Endothelial cell of umbilical vein (primary cell): ENCODE measurements at regions not wholly inside any gene's neighbourhood (a gene's known extent, or its start where the extent isn't known, plus 50 kb on each side); places are given as distances from the start of the nearest gene placed in this dataset.

Experiments
- BruUV-seq: library from RNA; stranded (reverse); fragments of 400-500 nt; replicated peaks from 2 replicates; lab custom pipeline; 2021; lab: Mats Ljungman, UMichigan
- CTCF ChIA-PET: fragments of 300-600, 350-600 bp; sonication (Branson Sonifier 250); formaldehyde crosslinking; loops from one replicate; lab custom pipeline; 2021; ENCODE audit warnings: antibody characterized with exemption, inconsistent platforms; lab: Charles Lee
- POLR2A ChIA-PET: fragments of 300-600, 350-600 bp; sonication (Branson Sonifier 250); formaldehyde crosslinking; loops from one replicate; lab custom pipeline; 2021; ENCODE audit warnings: antibody characterized with exemption, inconsistent platforms; lab: Charles Lee
- DNase-seq: peaks from one replicate; pipeline ENCODE4 v3.0.0-alpha.2; 2011; ENCODE audit warnings: low read depth, low spot score
- FAIRE-seq: peaks from 2 replicates; lab custom pipeline; 2011; peaks lifted over from hg19 to GRCh38; lab: Jason Lieb, UNC
- H2AFZ ChIP-seq: 2 replicates; pipeline ENCODE4 v1.6.0; 2012; ENCODE audit warnings: low read depth, low read length, control low read depth, inconsistent platforms
- H3K27ac ChIP-seq: 2 replicates; pipeline ENCODE4 v1.5.1; 2011; ENCODE audit warnings: low read depth, mild to moderate bottlenecking, control low read depth, low read length, moderate library complexity; ENCODE audit not compliant: insufficient read depth
- H3K27me3 ChIP-seq, 2 experiments: 2 replicates each; pipeline versions ENCODE4 v1.6.0 to v1.6.1; 2011; ENCODE audit warnings: low read length in 2 of 2, mixed read lengths in 1 of 2; ENCODE audit not compliant: control insufficient read depth in 2 of 2, insufficient read depth in 2 of 2
- H3K36me3 ChIP-seq, 2 experiments: 2 replicates in 1 of 2; 3 replicates in 1 of 2; pipeline ENCODE4 v1.5.1; 2011; ENCODE audit warnings: low read length in 2 of 2, mild to moderate bottlenecking in 1 of 2, moderate library complexity in 1 of 2; ENCODE audit not compliant: control insufficient read depth in 2 of 2, insufficient read depth in 2 of 2; ENCODE audit errors: extremely low read depth in 1 of 2
- H3K4me1 ChIP-seq: 3 replicates; pipeline ENCODE4 v1.5.1; 2011; ENCODE audit warnings: mild to moderate bottlenecking, low read length; ENCODE audit not compliant: control insufficient read depth, insufficient read depth; ENCODE audit errors: extremely low read depth
- H3K4me2 ChIP-seq: 2 replicates; pipeline ENCODE4 v1.6.1; 2011; ENCODE audit warnings: low read length, control low read depth, mixed read lengths; ENCODE audit not compliant: insufficient read depth
- H3K4me3 ChIP-seq, 3 experiments: fragments of 200-600 bp in 1 of 3; sonication (generic), shearing (Covaris generic) in 1 of 3; replicated peaks in 1 of 3; 2 replicates each; pipeline ENCODE4 v1.5.1; 2011 to 2016; ENCODE audit warnings: control low read depth in 3 of 3, low read length in 3 of 3, mild to moderate bottlenecking in 2 of 3, inconsistent platforms in 1 of 3, low read depth in 1 of 3, moderate library complexity in 1 of 3; ENCODE audit not compliant: insufficient read depth in 1 of 3
- H3K79me2 ChIP-seq: 2 replicates; pipeline ENCODE4 v1.6.0; 2012; ENCODE audit warnings: low read length, inconsistent platforms; ENCODE audit not compliant: control insufficient read depth, insufficient read depth
- H3K9ac ChIP-seq: replicated peaks from 2 replicates; pipeline ENCODE3; 2011; ENCODE audit warnings: low read length, control low read depth; ENCODE audit not compliant: insufficient read depth; ENCODE audit errors: extremely low read depth
- H3K9me1 ChIP-seq: replicated peaks from 3 replicates; pipeline ENCODE4 v1.6.0; 2011; ENCODE audit warnings: mild to moderate bottlenecking, low read length; ENCODE audit not compliant: control insufficient read depth, insufficient read depth; ENCODE audit errors: extremely low read depth
- H3K9me3 ChIP-seq: replicated peaks from 2 replicates; pipeline ENCODE4 v1.5.1; 2012; ENCODE audit warnings: low read length, inconsistent platforms; ENCODE audit not compliant: control insufficient read depth, insufficient read depth
- H4K20me1 ChIP-seq: replicated peaks from 2 replicates; pipeline ENCODE3; 2011; ENCODE audit warnings: mild to moderate bottlenecking, low read length; ENCODE audit not compliant: control insufficient read depth, insufficient read depth; ENCODE audit errors: extremely low read depth
- FOS ChIP-seq: IDR thresholded peaks from 2 replicates; pipeline ENCODE4 v1.6.1; 2011; ENCODE audit warnings: mild to moderate bottlenecking, low read length, moderate library complexity, borderline replicate concordance; ENCODE audit not compliant: insufficient read depth
- GATA2 ChIP-seq: IDR thresholded peaks from 2 replicates; pipeline ENCODE4 v1.7.0; 2011; ENCODE audit warnings: low read depth, mild to moderate bottlenecking, moderate library complexity, mixed read lengths, low read length; ENCODE audit not compliant: insufficient read length, insufficient read depth
- JUN ChIP-seq: IDR thresholded peaks from 2 replicates; pipeline ENCODE4 v1.6.1; 2011; ENCODE audit warnings: borderline replicate concordance, low read depth; ENCODE audit not compliant: insufficient read length, insufficient read depth
- MAX ChIP-seq: IDR thresholded peaks from 2 replicates; pipeline ENCODE4 v1.6.1; 2011; ENCODE audit not compliant: insufficient read depth, insufficient read length
- POLR2A ChIP-seq: IDR thresholded peaks from 2 replicates; pipeline ENCODE4 v1.6.1; 2012; ENCODE audit warnings: low read depth, mild to moderate bottlenecking, control low read depth, low read length
- POLR2AphosphoS5 ChIP-seq: IDR thresholded peaks from 2 replicates; pipeline ENCODE4 v1.6.1; 2012; ENCODE audit warnings: low read depth, mild to moderate bottlenecking, control low read depth, low read length, moderate library complexity; ENCODE audit not compliant: insufficient read depth
- dilution Hi-C: fragments of 300-500 bp; cut with MboI; formaldehyde crosslinking; loops from one replicate; pipeline ENCODE4 v1.15.0; 2019; ENCODE audit warnings: low sequenced_read_pairs; ENCODE audit not compliant: extremely low pct_ligation_motif_present
- intact Hi-C: fragments of 100-400 bp; cut with micrococcal nuclease; formaldehyde crosslinking; loops from one replicate; pipeline ENCODE4 v1.10.0; 2022
- TF ChIP-seq, protein P1 (sequence below), 2 donors: IDR thresholded peaks; 1 replicate in 1 of 2; 2 replicates in 1 of 2; pipeline ENCODE4 v1.5.1; 2011; ENCODE audit warnings: low read length in 2 of 2, mild to moderate bottlenecking in 2 of 2, moderate library complexity in 2 of 2, control low read depth in 1 of 2, inconsistent platforms in 1 of 2, low read depth in 1 of 2; ENCODE audit not compliant: insufficient read depth in 1 of 2; ENCODE audit errors: extremely low read depth in 1 of 2

DNA sequence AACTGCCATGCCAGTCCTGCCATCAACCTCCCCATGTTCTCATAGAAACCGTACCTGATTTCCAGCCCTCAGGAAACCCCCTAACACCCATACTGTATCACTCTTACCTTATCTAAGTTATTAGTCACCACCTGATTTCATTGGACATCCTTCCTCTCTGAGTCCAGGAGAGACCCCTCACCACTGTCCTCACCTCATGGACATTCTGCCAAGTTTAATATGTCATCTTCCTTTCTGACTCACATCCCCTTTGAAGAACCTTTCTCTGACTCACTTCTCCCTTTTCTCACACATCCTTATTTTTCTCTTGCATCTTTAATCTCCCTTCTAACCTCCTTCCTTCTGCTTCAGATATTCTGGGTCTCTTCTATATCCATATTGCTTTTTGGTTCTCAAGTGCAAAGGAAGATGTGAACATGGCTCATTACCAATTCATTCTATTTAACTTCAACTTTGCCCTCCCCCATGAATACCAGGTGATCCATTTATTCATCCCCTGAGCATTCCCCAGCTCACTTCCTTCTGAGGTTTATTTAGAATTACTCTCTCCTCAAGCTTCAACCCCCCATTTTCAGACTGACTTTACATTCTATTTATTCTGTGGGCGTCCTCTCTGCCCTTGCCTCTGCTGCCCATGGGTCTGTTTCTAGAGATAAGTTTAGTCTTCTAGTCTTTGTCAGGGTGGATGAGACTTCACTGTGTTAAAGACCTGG, 206.8 kb upstream of the ESRRG start:
- Histone ChIP-seq H3K27ac (no peak overlapping the region), H3K36me3 (no peaks in the 10 kb centered on the region), H3K4me1 (no peaks in the 10 kb centered on the region), H4K20me1 (no peaks in the 10 kb centered on the region), H3K4me3 (no peak overlapping the region), H2AFZ (no peak overlapping the region), H3K9me3 (peaks cover 4% of the 10 kb centered on the region), H3K9me1 (no peaks in the 10 kb centered on the region), H3K27me3 (no peaks in the 10 kb centered on the region), H3K4me2 (no peak overlapping the region), H3K9ac (no peak overlapping the region), H3K79me2 (no peaks in the 10 kb centered on the region)
- no peak for TF ChIP-seq POLR2A
- no peak for TF ChIP-seq JUN
- no peak for TF ChIP-seq GATA2
- no peak for TF ChIP-seq MAX
- TF ChIP-seq POLR2AphosphoS5: no peak
- TF ChIP-seq, protein P1, sequence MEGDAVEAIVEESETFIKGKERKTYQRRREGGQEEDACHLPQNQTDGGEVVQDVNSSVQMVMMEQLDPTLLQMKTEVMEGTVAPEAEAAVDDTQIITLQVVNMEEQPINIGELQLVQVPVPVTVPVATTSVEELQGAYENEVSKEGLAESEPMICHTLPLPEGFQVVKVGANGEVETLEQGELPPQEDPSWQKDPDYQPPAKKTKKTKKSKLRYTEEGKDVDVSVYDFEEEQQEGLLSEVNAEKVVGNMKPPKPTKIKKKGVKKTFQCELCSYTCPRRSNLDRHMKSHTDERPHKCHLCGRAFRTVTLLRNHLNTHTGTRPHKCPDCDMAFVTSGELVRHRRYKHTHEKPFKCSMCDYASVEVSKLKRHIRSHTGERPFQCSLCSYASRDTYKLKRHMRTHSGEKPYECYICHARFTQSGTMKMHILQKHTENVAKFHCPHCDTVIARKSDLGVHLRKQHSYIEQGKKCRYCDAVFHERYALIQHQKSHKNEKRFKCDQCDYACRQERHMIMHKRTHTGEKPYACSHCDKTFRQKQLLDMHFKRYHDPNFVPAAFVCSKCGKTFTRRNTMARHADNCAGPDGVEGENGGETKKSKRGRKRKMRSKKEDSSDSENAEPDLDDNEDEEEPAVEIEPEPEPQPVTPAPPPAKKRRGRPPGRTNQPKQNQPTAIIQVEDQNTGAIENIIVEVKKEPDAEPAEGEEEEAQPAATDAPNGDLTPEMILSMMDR (IDR thresholded peaks at IDR 0.05; ENCODE audit: extremely low read depth in 1 of 2, insufficient read depth in 1 of 2, low read depth in 1 of 2, low read length in 2 of 2): no peak
- no peak for TF ChIP-seq FOS
- POLR2A ChIA-PET: no interaction called here
- intact Hi-C loops (no loop called here), dilution Hi-C loops (no loop called here)
- BruUV-seq: no TSS peak
- DNase-seq (no peak), FAIRE-seq (no peak)
- CTCF ChIA-PET: no interaction called here
